GM12878 (cell line): ENCODE measurements at regions not wholly inside any gene's neighbourhood (a gene's known extent, or its start where the extent isn't known, plus 50 kb on each side); places are given as distances from the start of the nearest gene placed in this dataset.

Experiments
- ATAC-seq: fragments of 200-7000 bp; cut with Tn5 transposase; 3 replicates; pipeline ENCODE4 v1.9.1; 2020; ENCODE audit warnings: mild to moderate bottlenecking, moderate library complexity
- BruUV-seq: library from RNA; stranded (reverse); fragments of 400-500 nt; replicated peaks from 2 replicates; lab custom pipeline; 2021; lab: Mats Ljungman, UMichigan
- CTCF ChIA-PET: fragments of 300-600 bp; sonication (Branson Sonifier 250); formaldehyde crosslinking; extraction: SDS; loops from one replicate; lab custom pipeline; 2021; ENCODE audit warnings: inconsistent platforms; lab: Yijun Ruan, JAX
- POLR2A ChIA-PET: fragments of 350-600 bp; formaldehyde crosslinking; extraction: SDS; loops from one replicate; lab custom pipeline; 2021; ENCODE audit warnings: inconsistent platforms; lab: Charles Lee
- RAD21 ChIA-PET: fragments of 300-600 bp; sonication (Branson Sonifier 250); formaldehyde crosslinking; loops from one replicate; lab custom pipeline; 2023; ENCODE audit warnings: antibody characterized with exemption; ENCODE audit not compliant: unreplicated experiment; lab: Charles Lee
- SMC1A ChIA-PET: fragments of 300-600 bp; sonication (Branson Sonifier 250); formaldehyde crosslinking; loops from one replicate; lab custom pipeline; 2023; ENCODE audit not compliant: unreplicated experiment, uncharacterized antibody; lab: Charles Lee
- DNase-seq: peaks from one replicate; pipeline ENCODE4 v3.0.0-alpha.2; 2011; ENCODE audit warnings: low read depth, low spot score
- FAIRE-seq: peaks from 3 replicates; lab custom pipeline; 2011; peaks lifted over from hg19 to GRCh38; lab: Jason Lieb, UNC
- H2AFZ ChIP-seq: 2 replicates; pipeline ENCODE4 v1.6.0; 2011; ENCODE audit warnings: low read depth, low read length, control low read depth; ENCODE audit not compliant: control insufficient read depth
- H3K27ac ChIP-seq: 2 replicates; pipeline ENCODE4 v1.5.1; 2011; ENCODE audit warnings: control low read depth; ENCODE audit not compliant: control insufficient read depth, insufficient read depth
- H3K27me3 ChIP-seq, 2 experiments: replicated peaks in 1 of 2; 2 replicates each; pipeline versions ENCODE4 v1.6.0 to v1.6.1; 2011; ENCODE audit warnings: low read length in 1 of 2; ENCODE audit not compliant: control insufficient read depth in 2 of 2, insufficient read depth in 2 of 2
- H3K36me3 ChIP-seq, 2 experiments: 2 replicates each; pipeline ENCODE4 v1.5.1; 2011; ENCODE audit warnings: low read length in 1 of 2; ENCODE audit not compliant: control insufficient read depth in 2 of 2, insufficient read depth in 2 of 2
- H3K4me1 ChIP-seq: 2 replicates; pipeline ENCODE4 v1.6.1; 2011; ENCODE audit warnings: mild to moderate bottlenecking, low read length, moderate library complexity, mixed read lengths; ENCODE audit not compliant: control insufficient read depth, insufficient read depth
- H3K4me2 ChIP-seq: 2 replicates; pipeline ENCODE4 v1.6.0; 2011; ENCODE audit warnings: control low read depth; ENCODE audit not compliant: control insufficient read depth, insufficient read depth
- H3K4me3 ChIP-seq: fragments of 200-600 bp; sonication (generic); 2 replicates; pipeline ENCODE4 v1.5.1; 2016
- H3K79me2 ChIP-seq: 2 replicates; pipeline ENCODE4 v1.6.0; 2011; ENCODE audit warnings: low read length; ENCODE audit not compliant: control insufficient read depth, insufficient read depth
- H3K9ac ChIP-seq: 2 replicates; pipeline ENCODE4 v1.8.0; 2011; ENCODE audit warnings: low read length, control low read depth, mixed read lengths; ENCODE audit not compliant: control insufficient read depth, insufficient read depth
- H3K9me3 ChIP-seq: replicated peaks from 3 replicates; pipeline ENCODE4 v1.5.1; 2011; ENCODE audit warnings: mild to moderate bottlenecking, low read length; ENCODE audit not compliant: control insufficient read depth, insufficient read depth
- H4K20me1 ChIP-seq: 2 replicates; pipeline ENCODE4 v1.6.0; 2011; ENCODE audit not compliant: control insufficient read depth, insufficient read depth
- ATF3 ChIP-seq: IDR thresholded peaks from 2 replicates; pipeline ENCODE4 v1.6.1; 2011; ENCODE audit warnings: low read depth, mild to moderate bottlenecking, low read length, moderate library complexity, borderline replicate concordance; ENCODE audit errors: extremely low read depth
- ATF7 ChIP-seq: fragments of 450-650 bp; IDR thresholded peaks from 2 replicates; pipeline ENCODE4 v1.6.1; 2016; ENCODE audit warnings: low read depth, mild to moderate bottlenecking
- BMI1 ChIP-seq: fragments of 450-650 bp; IDR thresholded peaks from 2 replicates; pipeline ENCODE4 v1.6.1; 2016; ENCODE audit warnings: mild to moderate bottlenecking, moderate library complexity, borderline replicate concordance
- CHD4 ChIP-seq: fragments of 200-600 bp; sonication (generic); IDR thresholded peaks from 2 replicates; pipeline ENCODE4 v1.6.1; 2016; ENCODE audit warnings: mild to moderate bottlenecking
- CREM ChIP-seq: IDR thresholded peaks from 2 replicates; pipeline ENCODE4 v1.6.1; 2014; ENCODE audit warnings: antibody characterized with exemption, low read depth
- KAT2A ChIP-seq: conservative IDR thresholded peaks from 2 replicates; pipeline ENCODE4 v1.6.1; 2011; ENCODE audit warnings: low read depth, low read length; ENCODE audit not compliant: control insufficient read depth
- KDM1A ChIP-seq: fragments of 200-600 bp; sonication (generic); IDR thresholded peaks from 2 replicates; pipeline ENCODE4 v1.6.1; 2016; ENCODE audit warnings: borderline replicate concordance
- PAX5 ChIP-seq: IDR thresholded peaks from 2 replicates; pipeline ENCODE4 v1.6.1; 2011; ENCODE audit warnings: low read depth, low read length, borderline replicate concordance
- POLR2AphosphoS5 ChIP-seq: IDR thresholded peaks from 2 replicates; pipeline ENCODE4 v1.6.1; 2011; ENCODE audit warnings: mild to moderate bottlenecking, low read length, inconsistent platforms
- SMARCA5 ChIP-seq: fragments of 450-650 bp; IDR thresholded peaks from 2 replicates; pipeline ENCODE4 v1.6.1; 2017; ENCODE audit warnings: mild to moderate bottlenecking
- SUZ12 ChIP-seq: fragments of 200-600 bp; sonication (generic); IDR thresholded peaks from one replicate; pipeline ENCODE4 v1.6.1; 2018; ENCODE audit warnings: antibody characterized with exemption, mild to moderate bottlenecking; ENCODE audit not compliant: unreplicated experiment
- USF2 ChIP-seq: IDR thresholded peaks from 2 replicates; pipeline ENCODE4 v1.6.1; 2011; ENCODE audit warnings: low read depth, low read length, improper control_type of control experiment, borderline replicate concordance
- WRNIP1 ChIP-seq: IDR thresholded peaks from 2 replicates; pipeline ENCODE4 v1.6.1; 2011; ENCODE audit warnings: low read depth, low read length, improper control_type of control experiment, borderline replicate concordance
- YY1 ChIP-seq: IDR thresholded peaks from 2 replicates; pipeline ENCODE4 v1.6.1; 2011; ENCODE audit warnings: low read depth, mild to moderate bottlenecking, low read length
- ZNF687 ChIP-seq: fragments of 450-650 bp; IDR thresholded peaks from 2 replicates; pipeline ENCODE4 v1.6.1; 2017; ENCODE audit warnings: mild to moderate bottlenecking, moderate library complexity
- WGBS: methylation state at CpG from one replicate; pipeline ENCODE4 v1.1.6; 2016; ENCODE audit warnings: low lambda C conversion rate; ENCODE audit not compliant: insufficient replicate concordance, insufficient coverage; ENCODE audit errors: missing lambda C conversion rate; 5-methylcytosine and 5-hydroxymethylcytosine counted together
- in situ Hi-C: fragments of 300-500 bp; cut with MboI; formaldehyde crosslinking; loops from 9 replicates; pipeline ENCODE4 v1.14.3; 2018; ENCODE audit warnings: mixed read lengths
- intact Hi-C: fragments of 100-400 bp; cut with micrococcal nuclease; formaldehyde crosslinking; loops from one replicate; pipeline ENCODE4 v1.14.2; 2022; ENCODE audit not compliant: unreplicated experiment

- H3K36me3 ChIP-seq: no peaks in the 10 kb centered on the region; a peak in 2 of 4 replicates
- in situ Hi-C loops (no loop called here), intact Hi-C loops (no loop called here)
- ATAC-seq (no peak), FAIRE-seq (no peak), DNase-seq (no peak)
- no peak overlapping the region for H3K4me2 ChIP-seq
- ChIA-PET POLR2A (interaction anchor here (0.6 to 0.7 kb wide), 2 partner anchors 66 to 213 kb away, joined by 3 read pairs; no protein-coding TSS in a partner anchor), RAD21 (no interaction called here), CTCF (no interaction called here), SMC1A (no interaction called here)
- TF ChIP-seq SMARCA5: no peak
- no peak for TF ChIP-seq KDM1A
- no peak for TF ChIP-seq ZNF687
- TF ChIP-seq ATF3: no peak
- TF ChIP-seq PAX5: no peak
- TF ChIP-seq CREM: no peak
- no peak for TF ChIP-seq YY1
- no peak for TF ChIP-seq KAT2A
- no peak for TF ChIP-seq SUZ12
- no peak for TF ChIP-seq POLR2AphosphoS5
- TF ChIP-seq CHD4: no peak
- no peak for TF ChIP-seq WRNIP1
- TF ChIP-seq USF2: no peak
- no peak for TF ChIP-seq ATF7
- no peak for TF ChIP-seq BMI1
- H3K4me3 ChIP-seq: no peak overlapping the region
- no peak overlapping the region for H2AFZ ChIP-seq
- 82% methylated on average over 2 of the region's 2 CpGs for WGBS
- no TSS peak for BruUV-seq
- no peaks in the 10 kb centered on the region for H3K79me2 ChIP-seq
- H3K27ac ChIP-seq: no peak overlapping the region
- H3K9ac ChIP-seq: no peak overlapping the region
- no peaks in the 10 kb centered on the region for H3K27me3 ChIP-seq
- no peaks in the 10 kb centered on the region; the same call in 1 of the 2 replicates for H3K4me1 ChIP-seq
- no peaks in the 10 kb centered on the region for H4K20me1 ChIP-seq
- no peaks in the 10 kb centered on the region for H3K9me3 ChIP-seq
Observed at GRCh38 chr3:56881841-56882240, 80.1 kb upstream of the ARHGEF3 start.
